Endothelial cell of umbilical vein (primary cell): ENCODE measurements at regions not wholly inside any gene's neighbourhood (a gene's known extent, or its start where the extent isn't known, plus 50 kb on each side); places are given as distances from the start of the nearest gene placed in this dataset.

ENCODE experiments used
- BruUV-seq: library from RNA; stranded (reverse); fragments of 400-500 nt; replicated peaks from 2 replicates; lab custom pipeline; 2021; lab: Mats Ljungman, UMichigan
- CTCF ChIA-PET: fragments of 300-600, 350-600 bp; sonication (Branson Sonifier 250); formaldehyde crosslinking; loops from one replicate; lab custom pipeline; 2021; ENCODE audit warnings: antibody characterized with exemption, inconsistent platforms; lab: Charles Lee
- POLR2A ChIA-PET: fragments of 300-600, 350-600 bp; sonication (Branson Sonifier 250); formaldehyde crosslinking; loops from one replicate; lab custom pipeline; 2021; ENCODE audit warnings: antibody characterized with exemption, inconsistent platforms; lab: Charles Lee
- DNase-seq: peaks from one replicate; pipeline ENCODE4 v3.0.0-alpha.2; 2011; ENCODE audit warnings: low read depth, low spot score
- FAIRE-seq: peaks from 2 replicates; lab custom pipeline; 2011; peaks lifted over from hg19 to GRCh38; lab: Jason Lieb, UNC
- H2AFZ ChIP-seq: 2 replicates; pipeline ENCODE4 v1.6.0; 2012; ENCODE audit warnings: low read depth, low read length, control low read depth, inconsistent platforms
- H3K27ac ChIP-seq: 2 replicates; pipeline ENCODE4 v1.5.1; 2011; ENCODE audit warnings: low read depth, mild to moderate bottlenecking, control low read depth, low read length, moderate library complexity; ENCODE audit not compliant: insufficient read depth
- H3K27me3 ChIP-seq, 2 experiments: 2 replicates each; pipeline versions ENCODE4 v1.6.0 to v1.6.1; 2011; ENCODE audit warnings: low read length in 2 of 2, mixed read lengths in 1 of 2; ENCODE audit not compliant: control insufficient read depth in 2 of 2, insufficient read depth in 2 of 2
- H3K36me3 ChIP-seq, 2 experiments: 2 replicates in 1 of 2; 3 replicates in 1 of 2; pipeline ENCODE4 v1.5.1; 2011; ENCODE audit warnings: low read length in 2 of 2, mild to moderate bottlenecking in 1 of 2, moderate library complexity in 1 of 2; ENCODE audit not compliant: control insufficient read depth in 2 of 2, insufficient read depth in 2 of 2; ENCODE audit errors: extremely low read depth in 1 of 2
- H3K4me1 ChIP-seq: 3 replicates; pipeline ENCODE4 v1.5.1; 2011; ENCODE audit warnings: mild to moderate bottlenecking, low read length; ENCODE audit not compliant: control insufficient read depth, insufficient read depth; ENCODE audit errors: extremely low read depth
- H3K4me2 ChIP-seq: 2 replicates; pipeline ENCODE4 v1.6.1; 2011; ENCODE audit warnings: low read length, control low read depth, mixed read lengths; ENCODE audit not compliant: insufficient read depth
- H3K4me3 ChIP-seq, 3 experiments: fragments of 200-600 bp in 1 of 3; sonication (generic), shearing (Covaris generic) in 1 of 3; replicated peaks in 1 of 3; 2 replicates each; pipeline ENCODE4 v1.5.1; 2011 to 2016; ENCODE audit warnings: control low read depth in 3 of 3, low read length in 3 of 3, mild to moderate bottlenecking in 2 of 3, inconsistent platforms in 1 of 3, low read depth in 1 of 3, moderate library complexity in 1 of 3; ENCODE audit not compliant: insufficient read depth in 1 of 3
- H3K79me2 ChIP-seq: 2 replicates; pipeline ENCODE4 v1.6.0; 2012; ENCODE audit warnings: low read length, inconsistent platforms; ENCODE audit not compliant: control insufficient read depth, insufficient read depth
- H3K9ac ChIP-seq: replicated peaks from 2 replicates; pipeline ENCODE3; 2011; ENCODE audit warnings: low read length, control low read depth; ENCODE audit not compliant: insufficient read depth; ENCODE audit errors: extremely low read depth
- H3K9me1 ChIP-seq: replicated peaks from 3 replicates; pipeline ENCODE4 v1.6.0; 2011; ENCODE audit warnings: mild to moderate bottlenecking, low read length; ENCODE audit not compliant: control insufficient read depth, insufficient read depth; ENCODE audit errors: extremely low read depth
- H3K9me3 ChIP-seq: replicated peaks from 2 replicates; pipeline ENCODE4 v1.5.1; 2012; ENCODE audit warnings: low read length, inconsistent platforms; ENCODE audit not compliant: control insufficient read depth, insufficient read depth
- H4K20me1 ChIP-seq: replicated peaks from 2 replicates; pipeline ENCODE3; 2011; ENCODE audit warnings: mild to moderate bottlenecking, low read length; ENCODE audit not compliant: control insufficient read depth, insufficient read depth; ENCODE audit errors: extremely low read depth
- CTCF ChIP-seq, 2 donors: IDR thresholded peaks; 1 replicate in 1 of 2; 2 replicates in 1 of 2; pipeline ENCODE4 v1.5.1; 2011; ENCODE audit warnings: low read length in 2 of 2, mild to moderate bottlenecking in 2 of 2, moderate library complexity in 2 of 2, control low read depth in 1 of 2, inconsistent platforms in 1 of 2, low read depth in 1 of 2; ENCODE audit not compliant: insufficient read depth in 1 of 2; ENCODE audit errors: extremely low read depth in 1 of 2
- EZH2 ChIP-seq: IDR thresholded peaks from 2 replicates; pipeline ENCODE4 v1.6.1; 2012; ENCODE audit warnings: borderline replicate concordance, low read depth, mild to moderate bottlenecking, moderate library complexity, low read length, inconsistent platforms; ENCODE audit not compliant: severe bottlenecking
- FOS ChIP-seq: IDR thresholded peaks from 2 replicates; pipeline ENCODE4 v1.6.1; 2011; ENCODE audit warnings: mild to moderate bottlenecking, low read length, moderate library complexity, borderline replicate concordance; ENCODE audit not compliant: insufficient read depth
- GATA2 ChIP-seq: IDR thresholded peaks from 2 replicates; pipeline ENCODE4 v1.7.0; 2011; ENCODE audit warnings: low read depth, mild to moderate bottlenecking, moderate library complexity, mixed read lengths, low read length; ENCODE audit not compliant: insufficient read length, insufficient read depth
- JUN ChIP-seq: IDR thresholded peaks from 2 replicates; pipeline ENCODE4 v1.6.1; 2011; ENCODE audit warnings: borderline replicate concordance, low read depth; ENCODE audit not compliant: insufficient read length, insufficient read depth
- MYC ChIP-seq: IDR thresholded peaks from one replicate; pipeline ENCODE4 v1.6.1; 2011; ENCODE audit warnings: mild to moderate bottlenecking, low read depth, low read length
- POLR2A ChIP-seq: IDR thresholded peaks from 2 replicates; pipeline ENCODE4 v1.6.1; 2012; ENCODE audit warnings: low read depth, mild to moderate bottlenecking, control low read depth, low read length
- POLR2AphosphoS5 ChIP-seq: IDR thresholded peaks from 2 replicates; pipeline ENCODE4 v1.6.1; 2012; ENCODE audit warnings: low read depth, mild to moderate bottlenecking, control low read depth, low read length, moderate library complexity; ENCODE audit not compliant: insufficient read depth
- dilution Hi-C: fragments of 300-500 bp; cut with MboI; formaldehyde crosslinking; loops from one replicate; pipeline ENCODE4 v1.15.0; 2019; ENCODE audit warnings: low sequenced_read_pairs; ENCODE audit not compliant: extremely low pct_ligation_motif_present
- intact Hi-C: fragments of 100-400 bp; cut with micrococcal nuclease; formaldehyde crosslinking; loops from one replicate; pipeline ENCODE4 v1.10.0; 2022
- TF ChIP-seq, protein P1 (sequence below): IDR thresholded peaks from 2 replicates; pipeline ENCODE4 v1.6.1; 2011; ENCODE audit not compliant: insufficient read depth, insufficient read length

DNA sequence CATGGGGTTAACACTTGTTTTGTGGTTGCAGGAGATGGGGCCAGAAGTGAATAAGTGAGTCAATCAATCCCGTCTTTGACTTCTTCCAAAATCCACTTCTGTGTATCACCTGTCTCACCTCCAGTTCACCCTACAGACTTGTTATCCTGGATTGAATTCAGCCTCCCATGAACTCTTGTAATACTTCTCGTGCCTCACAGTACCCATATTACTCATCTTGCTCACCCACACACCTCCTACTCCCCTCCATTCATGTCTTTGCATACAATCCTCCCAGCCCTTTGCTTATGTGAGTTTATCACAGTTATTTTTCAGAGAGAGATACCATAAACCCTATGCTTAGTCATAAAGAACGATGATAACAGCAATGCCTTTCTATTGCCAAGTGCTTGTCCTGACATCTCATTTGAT lies 52.9 kb upstream of the PAPPA start:
- no peak overlapping the region for H3K27ac ChIP-seq
- no peaks in the 10 kb centered on the region for H3K4me1 ChIP-seq
- H3K79me2 ChIP-seq, result no peaks in the 10 kb centered on the region
- no peaks in the 10 kb centered on the region for H4K20me1 ChIP-seq
- no peak overlapping the region for H3K4me2 ChIP-seq
- no peak overlapping the region for H2AFZ ChIP-seq
- H3K4me3 ChIP-seq, result no peak overlapping the region
- dilution Hi-C loops, result no loop called here
- no peaks in the 10 kb centered on the region for H3K36me3 ChIP-seq
- CTCF ChIA-PET, result no interaction called here
- no peak overlapping the region for H3K9ac ChIP-seq
- TF ChIP-seq POLR2A, result no peak
- TF ChIP-seq MYC, result no peak
- TF ChIP-seq FOS, result no peak
- no peak for TF ChIP-seq EZH2
- TF ChIP-seq CTCF (IDR thresholded peaks at IDR 0.05; ENCODE audit: extremely low read depth in 1 of 2, insufficient read depth in 1 of 2, low read depth in 1 of 2, low read length in 2 of 2), result no peak
- TF ChIP-seq POLR2AphosphoS5, result no peak
- no peak for TF ChIP-seq GATA2
- TF ChIP-seq JUN, result no peak
- TF ChIP-seq, protein P1, sequence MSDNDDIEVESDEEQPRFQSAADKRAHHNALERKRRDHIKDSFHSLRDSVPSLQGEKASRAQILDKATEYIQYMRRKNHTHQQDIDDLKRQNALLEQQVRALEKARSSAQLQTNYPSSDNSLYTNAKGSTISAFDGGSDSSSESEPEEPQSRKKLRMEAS, result no peak
- H3K9me1 ChIP-seq, result no peaks in the 10 kb centered on the region
- no peaks in the 10 kb centered on the region for H3K9me3 ChIP-seq
- no peak for FAIRE-seq
- no peak for DNase-seq
- no peaks in the 10 kb centered on the region for H3K27me3 ChIP-seq
- no TSS peak for BruUV-seq
- intact Hi-C loops, result no loop called here
- POLR2A ChIA-PET, result no interaction called here
